Type B pancreatic cell (in vitro differentiated cells): ENCODE measurements at regions not wholly inside any gene's neighbourhood (a gene's known extent, or its start where the extent isn't known, plus 50 kb on each side); places are given as distances from the start of the nearest gene placed in this dataset.

Experiments used
- DNase-seq: peaks from one replicate; pipeline ENCODE4 v3.0.0; 2021; ENCODE audit warnings: mixed read lengths; ENCODE audit not compliant: unreplicated experiment; ENCODE audit errors: extremely low spot score
- H3K27ac Mint-ChIP-seq: 2 replicates; pipeline ENCODE4 v1.8.0; 2021; ENCODE audit warnings: mild to moderate bottlenecking, mixed read lengths
- H3K27me3 Mint-ChIP-seq: 2 replicates; pipeline ENCODE4 v1.8.0; 2021; ENCODE audit warnings: mixed read lengths
- H3K36me3 Mint-ChIP-seq: 2 replicates; pipeline ENCODE4 v1.8.0; 2021; ENCODE audit warnings: mixed read lengths
- H3K4me1 Mint-ChIP-seq: one replicate; pipeline ENCODE4 v1.8.0; 2021; ENCODE audit warnings: mixed read lengths; ENCODE audit not compliant: unreplicated experiment
- H3K4me3 Mint-ChIP-seq: 2 replicates; pipeline ENCODE4 v1.8.0; 2021; ENCODE audit warnings: mild to moderate bottlenecking, mixed read lengths
- H3K9me3 Mint-ChIP-seq: 2 replicates; pipeline ENCODE4 v1.8.0; 2021; ENCODE audit warnings: mixed read lengths
- CTCF ChIP-seq: fragments of 200-600 bp; sonication (generic); conservative IDR thresholded peaks from 2 replicates; pipeline ENCODE4 v1.5.0; 2021; ENCODE audit warnings: antibody characterized with exemption, mild to moderate bottlenecking

- Mint-ChIP-seq H3K27ac (no peak overlapping the region), H3K4me3 (no peak overlapping the region)
- TF ChIP-seq CTCF: no peak
Observed at GRCh38 chr16:59586331-59586730, 852.2 kb upstream of the GOT2 start.

GRCh38 chr16:59574296-59574695 is 840.2 kb upstream of the GOT2 start:
- H3K27ac Mint-ChIP-seq: no peak overlapping the region
- no peak overlapping the region for H3K4me3 Mint-ChIP-seq
- H3K9me3 Mint-ChIP-seq: no peaks in the 10 kb centered on the region
- H3K4me1 Mint-ChIP-seq: no peaks in the 10 kb centered on the region
- no peaks in the 10 kb centered on the region for H3K36me3 Mint-ChIP-seq
- H3K27me3 Mint-ChIP-seq: no peaks in the 10 kb centered on the region
- TF ChIP-seq CTCF: no peak
- no peak for DNase-seq

More at GRCh38 chr16:59586331-59586730, 852.2 kb upstream of the GOT2 start:
- DNase-seq: no peak
- H3K4me1 Mint-ChIP-seq: no peaks in the 10 kb centered on the region
- H3K9me3 Mint-ChIP-seq: peaks cover 5% of the 10 kb centered on the region
- peaks cover 5% of the 10 kb centered on the region for H3K27me3 Mint-ChIP-seq
- H3K36me3 Mint-ChIP-seq: no peaks in the 10 kb centered on the region

GRCh38 chr16:59573528-59574271 is 839.6 kb upstream of the GOT2 start:
- H3K4me3 Mint-ChIP-seq: no peak overlapping the region
- no peak overlapping the region for H3K27ac Mint-ChIP-seq
- no peaks in the 10 kb centered on the region for H3K4me1 Mint-ChIP-seq
- no peaks in the 10 kb centered on the region for H3K36me3 Mint-ChIP-seq
- no peak for TF ChIP-seq CTCF
- no peak for DNase-seq
- H3K9me3 Mint-ChIP-seq: no peaks in the 10 kb centered on the region
- no peaks in the 10 kb centered on the region for H3K27me3 Mint-ChIP-seq

- H3K36me3 Mint-ChIP-seq: no peaks in the 10 kb centered on the region
- no peak for TF ChIP-seq CTCF
- H3K9me3 Mint-ChIP-seq: no peaks in the 10 kb centered on the region
- H3K4me3 Mint-ChIP-seq: no peak overlapping the region
- DNase-seq: no peak
- no peaks in the 10 kb centered on the region for H3K4me1 Mint-ChIP-seq
- no peaks in the 10 kb centered on the region for H3K27me3 Mint-ChIP-seq
- no peak overlapping the region for H3K27ac Mint-ChIP-seq
Observed at GRCh38 chr16:59567496-59567895, 833.4 kb upstream of the GOT2 start.

- Mint-ChIP-seq H3K36me3 (no peaks in the 10 kb centered on the region), H3K27ac (no peak overlapping the region), H3K9me3 (no peaks in the 10 kb centered on the region), H3K4me3 (no peak overlapping the region), H3K27me3 (no peaks in the 10 kb centered on the region), H3K4me1 (no peaks in the 10 kb centered on the region)
- DNase-seq: no peak
- no peak for TF ChIP-seq CTCF
Observed at GRCh38 chr16:59566446-59566845, 832.3 kb upstream of the GOT2 start.
